Hematopoietic multipotent progenitor cell (in vitro differentiated cells): ENCODE measurements at regions not wholly inside any gene's neighbourhood (a gene's known extent, or its start where the extent isn't known, plus 50 kb on each side); places are given as distances from the start of the nearest gene placed in this dataset.
"Not testable (repeated sequence)": the region's sequence is repeated elsewhere in the genome, so short reads cannot be mapped to it uniquely, and the experiment has no call there.

ENCODE experiments used
- DNase-seq, 3 donors: peaks; one replicate each; pipeline ENCODE4 v3.0.0-alpha.2; 2011 to 2015; ENCODE audit warnings: low read depth in 2 of 3, low spot score in 2 of 3

DNA sequence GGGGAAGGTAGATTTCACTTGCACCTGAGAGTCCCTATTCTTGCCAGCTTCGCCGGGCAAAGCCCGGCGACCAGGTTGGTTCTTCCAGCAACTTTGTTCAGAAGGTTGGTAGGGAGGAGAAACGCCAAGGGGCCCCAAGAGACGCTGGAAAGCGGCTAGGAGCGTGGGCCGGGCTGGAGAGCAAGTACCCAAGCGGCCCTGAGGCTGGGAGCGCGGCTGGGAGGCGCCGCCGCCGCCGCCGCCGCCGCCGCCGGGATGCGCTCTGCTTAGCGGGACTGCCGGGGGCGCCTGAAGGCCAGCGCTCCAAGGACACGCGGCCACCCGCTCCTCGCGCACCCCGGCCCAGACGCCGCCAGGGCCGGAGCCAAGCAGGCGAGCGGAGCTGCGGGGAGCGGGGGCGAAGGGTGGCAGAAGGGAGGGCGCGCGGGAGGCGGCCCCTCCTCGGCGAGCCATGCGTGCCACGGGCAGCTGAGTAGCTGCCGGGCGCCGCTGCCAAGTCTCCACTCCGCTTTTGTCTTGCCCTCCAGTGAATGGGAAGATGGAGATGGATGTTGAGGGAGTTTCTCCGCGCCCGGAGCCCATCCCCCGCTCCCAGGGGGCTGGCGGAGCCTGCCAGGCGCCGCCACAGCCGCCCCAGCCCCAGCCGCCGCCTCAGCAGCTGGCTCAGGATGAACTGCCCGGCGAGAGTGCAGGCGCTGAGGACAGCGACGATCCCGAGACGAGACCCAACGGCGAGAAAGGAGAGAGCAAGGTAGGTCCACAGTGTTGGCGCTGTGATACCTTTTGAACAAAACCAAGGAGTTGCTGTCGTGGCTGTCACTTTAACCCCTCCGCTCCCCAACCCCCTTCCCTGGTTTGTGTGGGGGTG is 227.4 kb upstream of the AZI2 start:
- DNase-seq, result no peak

DNA sequence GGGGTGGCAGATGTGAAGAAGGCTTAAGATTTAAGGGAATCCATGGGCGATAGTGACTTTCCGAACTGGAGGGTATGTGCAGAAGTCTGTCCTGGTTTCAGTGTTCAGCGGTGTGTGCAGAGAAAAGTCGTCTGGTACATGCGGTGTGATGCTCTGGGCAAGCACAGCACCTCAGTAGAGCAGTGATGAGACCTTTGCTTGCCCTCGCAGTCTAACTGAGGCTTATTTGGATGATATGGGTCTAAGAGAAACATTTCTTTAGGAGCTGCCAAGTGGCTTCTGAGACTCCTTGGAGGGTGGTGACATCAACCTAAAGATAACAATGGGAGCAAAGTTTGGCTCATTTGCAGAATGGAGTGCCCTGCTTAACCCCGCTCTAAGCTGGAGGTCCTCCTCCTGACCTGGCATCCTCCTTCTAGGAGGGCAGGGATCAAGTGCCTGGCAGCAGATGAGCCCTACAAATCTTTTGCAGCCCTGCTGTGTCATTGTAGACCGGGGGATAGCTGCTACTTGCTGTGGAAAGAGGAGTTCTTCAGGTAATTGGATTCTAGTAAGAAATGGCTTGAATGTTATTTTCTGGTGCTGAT is 228.1 kb upstream of the AZI2 start:
- no peak for DNase-seq

DNA sequence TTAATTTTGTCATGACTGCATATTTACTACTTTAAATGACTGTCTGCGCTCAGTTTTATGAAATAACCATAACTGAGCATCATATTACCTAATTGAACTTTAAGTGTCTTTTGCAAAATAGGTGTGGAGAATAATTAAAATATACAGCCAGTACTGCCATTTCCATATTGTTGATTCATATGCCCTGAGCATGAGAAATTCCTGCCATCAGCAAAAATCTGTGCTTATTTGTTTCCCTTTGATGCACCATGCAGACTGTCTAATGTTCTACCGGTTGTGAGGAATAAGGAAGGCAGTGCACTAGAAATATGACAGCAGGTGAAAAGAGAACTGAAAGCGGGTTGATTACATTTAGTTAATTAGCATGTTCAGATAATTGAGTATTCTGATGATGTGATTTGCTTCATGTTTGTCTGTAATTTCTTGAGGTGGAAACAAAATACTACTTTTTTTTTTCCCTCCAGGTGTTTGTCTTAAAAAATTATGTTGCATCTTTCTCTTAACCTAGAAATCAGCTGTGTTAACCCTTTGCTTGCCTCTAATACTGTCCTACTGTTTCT is 229.4 kb upstream of the AZI2 start:
- DNase-seq, result no peak

DNA sequence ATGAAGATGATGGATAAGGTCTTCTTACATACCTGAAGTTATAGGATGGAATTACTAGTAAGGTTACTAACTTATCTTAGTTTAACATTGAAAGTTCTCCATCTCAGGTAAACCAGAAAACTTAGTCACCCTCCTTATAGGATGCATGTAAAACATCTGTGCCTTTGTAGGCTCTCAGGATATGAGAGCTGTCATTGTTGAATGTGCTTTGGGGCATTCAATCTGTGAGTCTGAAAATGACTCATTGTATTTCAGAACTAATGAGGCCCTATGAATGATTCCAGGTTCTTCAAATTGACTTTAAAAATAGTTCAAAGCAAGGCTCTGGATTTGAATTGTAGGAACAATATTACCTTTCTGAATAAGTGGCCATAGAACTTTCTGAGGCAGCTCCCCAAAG is 237.7 kb upstream of the AZI2 start:
- DNase-seq, result no peak

DNA sequence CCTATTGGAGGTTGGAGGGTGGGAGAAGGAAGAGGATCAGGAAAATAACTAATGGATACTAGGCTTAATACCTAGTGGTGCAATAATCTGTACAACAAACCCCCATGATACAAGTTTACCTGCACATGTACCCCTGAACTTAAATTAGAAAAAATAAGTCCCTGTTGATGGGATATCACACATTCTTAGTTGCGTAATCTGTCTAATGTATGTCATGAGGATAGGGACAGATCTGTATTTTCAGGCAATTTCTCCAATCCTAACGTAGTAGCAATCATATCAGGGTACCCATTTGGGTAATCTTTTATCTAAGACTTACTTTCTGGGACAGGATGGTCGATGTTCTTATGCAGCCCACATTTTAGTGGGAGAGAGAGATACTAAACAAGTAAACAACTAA is 239.1 kb upstream of the AZI2 start:
- no peak for DNase-seq

DNA sequence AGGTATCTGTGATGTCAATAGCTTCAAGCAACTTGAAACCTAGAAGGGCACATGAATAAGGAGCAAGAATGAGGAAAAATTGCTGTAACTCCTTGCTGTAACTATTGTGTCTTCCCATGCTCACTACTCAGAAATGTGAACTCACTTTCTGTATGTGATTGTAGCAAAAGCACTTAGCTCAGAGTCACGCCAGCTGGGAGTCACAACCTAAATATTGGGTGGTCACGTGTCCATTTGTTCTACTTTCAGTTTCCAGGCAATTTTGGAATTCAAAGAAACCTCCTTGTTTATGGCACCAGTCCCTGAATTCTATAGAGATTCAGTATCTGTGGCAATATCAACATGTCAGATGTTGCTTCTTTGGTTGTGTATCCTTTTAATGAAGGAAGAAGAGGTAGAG is 241.6 kb upstream of the AZI2 start:
- no peak for DNase-seq

DNA sequence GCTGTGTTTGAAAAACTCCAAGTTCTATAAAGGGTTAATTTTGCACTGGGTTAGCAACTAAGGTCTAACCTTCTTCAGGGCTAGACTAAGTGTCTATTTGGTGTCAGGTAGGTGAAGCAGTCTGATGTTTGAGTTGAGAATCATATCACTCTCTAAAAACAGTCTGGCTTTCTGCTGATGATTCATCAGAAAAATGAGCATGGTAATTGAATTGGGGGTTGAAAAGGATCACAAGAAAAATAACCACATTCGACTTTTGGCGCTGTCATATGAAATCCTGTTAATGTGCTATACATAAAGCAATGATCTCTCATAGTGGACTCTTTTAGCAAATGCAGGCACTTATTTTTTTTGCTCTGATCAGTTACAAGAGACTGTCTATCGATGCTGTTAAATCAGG is 242.2 kb upstream of the AZI2 start:
- no peak for DNase-seq

DNA sequence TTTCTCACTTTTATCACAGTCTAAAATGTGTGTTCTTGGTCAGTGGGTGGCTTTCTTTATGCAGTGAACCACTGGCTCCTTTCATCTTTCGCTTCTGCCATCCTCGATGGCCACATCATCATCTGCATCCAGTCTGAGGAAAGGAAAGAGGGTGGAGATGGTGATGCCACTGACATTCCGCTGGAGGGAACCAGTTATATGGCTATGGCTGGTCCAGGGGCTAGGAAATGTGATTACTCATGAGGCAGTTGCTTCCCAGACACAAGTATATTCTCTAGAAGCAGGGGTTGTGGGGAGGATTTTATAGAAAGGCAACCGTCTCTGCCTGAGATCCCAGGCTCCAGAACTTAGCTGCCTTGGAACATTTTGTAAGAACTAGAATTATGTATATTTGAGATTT is 246.7 kb upstream of the AZI2 start:
- no peak for DNase-seq

DNA sequence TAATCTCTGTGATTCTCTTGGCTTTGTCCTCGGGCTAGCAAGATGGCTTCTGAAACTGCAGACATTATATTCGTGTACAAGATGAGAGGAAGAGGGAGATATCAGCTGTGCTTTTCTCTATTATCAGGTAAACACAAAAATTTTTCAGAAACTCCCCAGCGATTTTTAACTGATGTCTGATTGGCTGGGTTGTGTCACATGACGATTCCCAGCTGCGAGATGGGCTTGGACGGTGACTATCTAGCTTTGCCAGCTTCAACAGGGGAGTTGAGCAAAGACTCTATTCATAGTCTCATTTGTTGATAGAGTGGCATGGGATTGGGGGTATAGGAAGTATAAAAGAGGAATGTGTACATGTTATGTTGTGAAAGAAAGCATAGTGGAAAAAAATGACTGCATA is 248.8 kb upstream of the AZI2 start:
- DNase-seq, result no peak

DNA sequence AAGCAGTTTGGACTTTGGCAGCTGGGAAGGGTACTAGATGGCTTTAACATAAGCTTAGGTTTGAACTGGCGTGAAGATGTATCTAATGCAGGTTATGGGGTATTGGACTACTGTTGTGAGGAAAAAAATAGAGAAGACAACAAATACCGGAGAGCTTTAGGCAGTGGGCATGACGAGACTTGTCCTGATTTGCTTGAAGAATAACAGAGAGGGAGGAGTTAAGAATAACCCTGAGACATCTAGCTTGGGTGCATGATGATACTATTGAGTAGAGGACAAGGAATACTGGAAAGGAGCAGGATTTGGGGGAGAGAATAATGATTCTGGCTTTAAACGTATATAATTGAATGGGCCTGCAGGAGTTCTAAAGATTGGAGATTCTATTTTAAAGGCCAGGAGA is 249.5 kb upstream of the AZI2 start:
- DNase-seq, result no peak

DNA sequence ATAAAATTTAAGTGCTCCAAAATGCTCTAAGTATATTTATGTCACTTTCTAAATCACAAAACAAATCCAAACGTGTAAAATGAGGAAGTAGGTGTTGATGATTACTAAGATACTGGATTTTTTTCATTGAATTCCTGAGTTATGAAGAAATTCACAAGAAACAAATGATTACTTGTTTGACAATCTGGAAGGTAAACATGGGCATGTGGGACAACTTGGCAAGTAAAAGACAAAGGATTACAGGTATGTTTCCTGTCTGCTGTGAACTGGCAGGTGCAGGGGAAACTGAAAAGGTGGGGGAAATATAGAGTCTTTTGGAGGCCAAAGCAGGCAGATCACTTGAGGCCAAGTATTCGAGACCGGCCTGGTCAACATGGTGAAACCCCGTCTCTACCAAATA is 252.7 kb upstream of the AZI2 start:
- no peak for DNase-seq

DNA sequence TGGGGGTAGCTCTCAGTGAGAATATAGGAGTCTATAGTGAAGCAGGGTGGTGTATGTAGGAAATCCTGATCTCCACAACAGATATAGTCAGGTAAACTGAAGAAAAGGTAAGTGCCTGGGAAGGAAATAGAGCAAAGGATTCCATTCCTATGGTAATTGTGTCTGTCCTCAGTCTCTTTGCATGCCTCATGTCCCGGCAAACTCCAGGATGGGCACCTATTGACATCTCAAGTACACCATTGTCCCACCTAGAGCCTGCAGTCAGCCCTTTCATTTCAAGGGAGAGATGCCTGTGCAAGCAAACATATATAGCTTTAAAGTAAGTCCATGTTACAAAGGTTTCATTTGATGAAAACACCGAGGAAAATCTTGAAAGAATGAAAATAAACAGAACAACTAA is 257.7 kb upstream of the AZI2 start:
- no peak for DNase-seq

DNA sequence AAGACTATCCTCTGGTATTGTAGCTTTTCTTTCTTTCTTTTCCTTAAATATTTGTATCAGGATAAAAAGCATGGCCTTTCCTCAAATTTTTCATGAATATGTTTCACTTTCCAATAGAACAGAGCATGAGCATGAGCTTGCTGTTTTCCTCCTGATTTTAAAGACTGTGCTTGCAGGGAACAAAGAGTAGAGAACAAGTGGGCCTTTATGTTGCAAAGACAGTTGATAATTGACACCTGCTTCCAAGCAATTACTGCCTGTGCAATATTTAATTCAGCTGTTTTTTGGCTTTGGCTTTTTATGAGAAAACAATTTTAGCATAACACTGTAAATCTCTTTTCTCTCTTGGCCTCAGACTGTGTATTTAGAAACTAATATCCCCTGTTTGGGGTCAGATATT is 263.6 kb upstream of the AZI2 start:
- DNase-seq, result no peak

DNA sequence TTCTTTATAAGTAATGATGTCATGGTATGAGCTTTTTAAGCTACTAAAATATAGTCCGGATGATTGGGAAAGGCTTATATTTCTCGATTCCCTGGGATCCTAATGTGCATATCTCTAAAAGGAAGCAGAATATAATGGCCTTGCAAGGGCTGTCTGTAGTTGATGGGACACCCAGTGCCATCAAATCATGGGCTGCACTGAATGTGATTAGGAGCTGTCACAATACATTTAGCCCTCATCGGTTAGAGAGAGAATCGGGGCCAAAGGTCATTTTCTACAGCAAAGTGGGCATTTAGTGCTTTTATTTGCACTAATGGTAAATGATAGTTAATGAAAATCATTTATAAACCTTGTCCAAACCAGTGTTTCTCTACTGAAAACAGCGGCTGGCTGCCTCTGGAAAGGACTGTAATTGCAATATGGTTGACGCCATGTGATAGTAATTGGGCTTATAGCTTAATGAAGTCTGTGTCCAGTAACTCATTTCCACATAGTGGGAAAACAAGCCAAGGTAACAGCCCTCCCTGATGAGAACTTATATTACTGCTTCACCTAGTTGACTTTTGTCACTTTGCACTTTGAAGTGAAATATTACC is 265.0 kb upstream of the AZI2 start:
- no peak for DNase-seq

DNA sequence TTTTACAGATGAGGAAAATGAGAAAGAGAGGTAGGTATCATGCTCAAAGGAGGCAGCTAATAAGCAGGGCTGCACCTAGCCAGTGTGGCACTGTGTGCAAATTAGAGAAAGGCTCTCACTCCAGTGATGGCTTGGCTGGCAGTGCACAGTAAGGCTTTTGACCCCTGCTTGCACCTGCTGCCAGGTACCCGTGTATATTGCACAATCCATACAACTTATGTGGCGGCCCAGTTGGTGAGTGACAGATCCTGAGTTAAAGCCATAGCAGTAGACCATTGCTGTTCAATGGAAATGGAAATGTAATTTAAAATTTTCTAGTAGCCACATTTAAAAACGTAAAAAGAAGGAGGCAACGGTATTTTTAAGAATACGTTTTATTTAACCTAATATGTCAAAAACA is 266.4 kb upstream of the AZI2 start:
- DNase-seq, result no peak

DNA sequence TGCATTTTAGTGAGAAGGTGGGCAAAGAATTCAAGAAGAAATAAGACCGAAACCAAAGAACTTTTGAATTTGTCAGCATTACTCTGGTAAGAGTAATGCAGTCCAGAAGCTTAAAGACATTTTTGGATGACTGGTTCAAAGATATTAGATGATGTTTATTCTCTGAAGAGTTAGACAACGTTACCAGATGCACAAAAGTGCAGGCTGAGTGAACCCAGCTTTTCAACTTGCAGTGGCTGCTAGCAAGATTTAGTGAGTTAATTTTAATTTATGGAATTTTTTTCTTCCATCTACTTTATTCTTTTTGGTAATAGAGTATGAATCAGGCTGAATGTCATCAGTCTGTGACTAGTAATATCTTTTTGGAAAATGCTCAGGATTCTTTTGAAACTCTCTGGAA is 267.3 kb upstream of the AZI2 start:
- DNase-seq, result no peak

DNA sequence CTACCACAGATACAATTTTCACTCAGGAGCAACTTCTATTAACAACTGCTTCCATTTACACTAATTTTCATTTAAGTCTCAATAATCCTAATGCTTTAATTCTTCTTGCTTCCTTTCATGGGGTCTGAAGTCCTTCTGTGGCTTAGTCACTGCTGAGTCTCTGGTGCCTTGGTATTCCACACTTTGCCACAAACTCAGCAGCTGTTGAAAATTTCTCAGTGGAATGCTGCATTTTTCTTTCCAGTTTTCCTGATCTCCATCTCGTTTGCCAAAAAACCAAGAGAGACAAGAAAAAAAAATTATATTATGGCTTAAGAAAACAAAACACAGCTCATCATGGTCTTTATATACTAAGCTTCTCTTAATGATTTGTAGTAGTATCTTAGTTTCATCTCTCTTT is 269.2 kb upstream of the AZI2 start:
- DNase-seq, result no peak

DNA sequence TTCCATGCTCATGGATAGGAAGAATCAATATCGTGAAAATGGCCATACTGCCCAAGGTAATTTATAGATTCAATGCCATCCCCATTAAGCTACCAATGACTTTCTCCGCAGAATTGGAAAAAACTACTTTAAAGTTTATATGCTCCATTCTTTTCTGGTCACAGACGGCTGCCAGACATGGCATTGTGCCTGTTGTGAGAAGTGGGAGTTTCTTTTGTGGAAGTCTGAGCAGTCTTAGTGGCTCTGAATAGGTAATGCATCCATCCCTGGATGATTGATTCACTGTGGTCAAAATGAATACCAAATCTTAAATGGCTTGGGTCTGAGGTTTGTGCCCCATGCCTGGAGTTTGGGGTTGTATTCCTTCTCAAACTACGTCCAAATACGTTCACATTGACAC is 274.5 kb upstream of the AZI2 start:
- DNase-seq, result no peak

DNA sequence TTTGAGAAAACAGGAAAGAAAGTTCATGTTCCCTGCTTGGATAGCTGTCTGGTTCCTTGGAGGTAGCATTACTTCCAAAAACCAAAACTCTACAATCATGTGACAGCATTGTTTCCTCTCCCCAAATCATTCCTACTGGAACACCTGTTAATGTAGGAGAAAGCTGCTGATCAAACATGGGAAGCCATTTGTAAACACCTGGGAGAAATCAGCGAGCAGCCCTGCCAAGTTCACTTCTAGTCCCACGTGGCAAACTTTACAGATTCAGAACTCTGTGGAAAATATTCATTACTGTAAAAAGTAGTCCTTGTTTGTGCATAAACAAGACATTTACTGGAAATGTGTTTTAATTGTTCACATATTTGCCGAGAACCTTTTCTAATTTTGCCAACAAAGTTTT is 275.5 kb upstream of the AZI2 start:
- DNase-seq, result no peak

DNA sequence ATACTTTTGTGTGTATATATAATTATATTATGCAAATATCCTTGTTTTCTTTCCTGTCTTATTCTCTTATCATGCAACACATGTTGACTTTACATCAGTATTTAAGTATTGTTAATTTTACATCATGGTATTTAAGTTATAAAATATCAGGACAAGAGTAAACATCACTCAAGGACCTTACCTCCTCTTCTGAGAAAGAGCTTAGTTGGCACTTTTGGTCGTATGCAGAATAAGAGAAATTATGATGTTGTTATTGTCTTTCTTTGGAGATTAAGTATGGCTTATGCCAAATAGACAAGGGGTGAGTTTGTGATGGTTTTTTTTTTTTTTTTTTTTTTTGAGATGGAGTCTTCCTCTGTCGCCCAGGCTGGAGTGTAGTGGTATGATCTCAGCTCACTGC is 279.2 kb upstream of the AZI2 start:
- not testable (repeated sequence) for DNase-seq

DNA sequence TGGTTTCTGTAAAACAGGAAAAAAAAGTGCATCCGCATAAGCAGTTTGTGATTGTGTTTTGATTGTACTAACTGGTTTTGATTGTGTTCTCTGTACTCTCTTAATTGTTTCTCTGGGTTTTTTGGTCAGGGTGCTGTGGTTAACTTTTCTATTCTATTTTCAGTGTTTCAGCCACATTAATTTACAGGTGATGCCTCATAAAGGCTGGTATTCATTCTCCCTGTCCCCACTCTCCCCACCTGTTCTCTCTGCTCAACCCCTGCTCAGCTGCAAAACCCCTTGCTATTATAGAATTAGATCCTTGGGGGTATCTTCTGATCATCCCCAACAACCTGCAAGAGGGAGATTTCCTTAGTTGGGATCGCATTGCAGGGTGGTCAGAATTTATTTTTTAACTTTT is 285.4 kb upstream of the AZI2 start:
- DNase-seq, result no peak

DNA sequence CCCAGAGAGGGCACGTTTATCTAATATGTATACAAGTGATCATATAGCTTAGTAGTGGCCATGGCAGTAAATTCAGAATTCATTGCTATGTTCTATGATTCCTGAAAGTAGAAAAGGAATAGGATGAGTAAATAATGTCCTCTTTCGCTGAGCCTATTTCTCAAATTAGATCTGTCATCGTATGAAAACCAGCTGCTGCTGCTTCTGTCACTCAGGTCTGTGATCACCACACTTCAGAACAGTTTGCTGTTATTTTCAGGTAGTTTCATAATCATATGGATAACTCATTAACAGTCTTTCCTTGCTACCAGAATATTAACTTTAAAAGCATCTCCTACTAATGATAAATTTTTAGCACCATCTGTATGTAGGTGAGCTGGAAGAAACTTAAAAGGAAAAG is 289.1 kb upstream of the AZI2 start:
- DNase-seq, result no peak
